HCT116 (cell line): ENCODE measurements at regions not wholly inside any gene's neighbourhood (a gene's known extent, or its start where the extent isn't known, plus 50 kb on each side); places are given as distances from the start of the nearest gene placed in this dataset.

Experiments
- CTCF ChIP-seq, 3 experiments: fragments of 200-600 bp in 1 of 3; sonication (generic) in 1 of 3; IDR thresholded peaks in 2 of 3; conservative IDR thresholded peaks in 1 of 3; 2 replicates each; pipeline ENCODE4 v1.5.1; 2012 to 2017; ENCODE audit warnings: low read depth in 2 of 3, low read length in 2 of 3, antibody characterized with exemption in 1 of 3, borderline replicate concordance in 1 of 3, control low read depth in 1 of 3, mild to moderate bottlenecking in 1 of 3, mixed read lengths in 1 of 3, mixed run types in 1 of 3, moderate library complexity in 1 of 3; ENCODE audit not compliant: insufficient read depth in 1 of 3
- EGR1 ChIP-seq: IDR thresholded peaks from 2 replicates; pipeline ENCODE4 v1.6.1; 2012; ENCODE audit warnings: low read depth
- EZH2 ChIP-seq: fragments of 200-600 bp; sonication (generic); IDR thresholded peaks from 2 replicates; pipeline ENCODE4 v1.6.1; 2017; ENCODE audit warnings: antibody characterized with exemption, mixed run types
- EZH2phosphoT487 ChIP-seq: fragments of 200-600 bp; IDR thresholded peaks from 2 replicates; pipeline ENCODE4 v1.6.1; 2018; ENCODE audit warnings: antibody characterized with exemption, borderline replicate concordance
- MAX ChIP-seq: IDR thresholded peaks from 2 replicates; pipeline ENCODE4 v1.6.1; 2012
- POLR2AphosphoS5 ChIP-seq: IDR thresholded peaks from 2 replicates; pipeline ENCODE4 v1.6.1; 2011; ENCODE audit warnings: mild to moderate bottlenecking, low read depth, low read length, moderate library complexity
- RAD21 ChIP-seq: IDR thresholded peaks from 2 replicates; pipeline ENCODE4 v1.6.1; 2012; ENCODE audit warnings: low read depth, mild to moderate bottlenecking
- SP1 ChIP-seq: IDR thresholded peaks from 2 replicates; pipeline ENCODE4 v1.6.1; 2012; ENCODE audit warnings: low read depth

GRCh38 chr13:78777396-78777795 lies 118.4 kb upstream of the OBI1 start:
- TF ChIP-seq CTCF (IDR thresholded peaks at IDR 0.05 in 2 of 3, conservative IDR thresholded peaks at IDR 0.05 in 1 of 3; ENCODE audit: borderline replicate concordance in 1 of 3, insufficient read depth in 1 of 3, low read depth in 2 of 3, low read length in 2 of 3): no peak
- TF ChIP-seq RAD21: no peak
- TF ChIP-seq EZH2phosphoT487: no peak
- no peak for TF ChIP-seq EZH2
- no peak for TF ChIP-seq SP1
- no peak for TF ChIP-seq POLR2AphosphoS5
- no peak for TF ChIP-seq EGR1
- TF ChIP-seq MAX: no peak
